ENCODE measurements at regions not wholly inside any gene's neighbourhood (a gene's known extent, or its start where the extent isn't known, plus 50 kb on each side); places are given as distances from the start of the nearest gene placed in this dataset.

DNA sequence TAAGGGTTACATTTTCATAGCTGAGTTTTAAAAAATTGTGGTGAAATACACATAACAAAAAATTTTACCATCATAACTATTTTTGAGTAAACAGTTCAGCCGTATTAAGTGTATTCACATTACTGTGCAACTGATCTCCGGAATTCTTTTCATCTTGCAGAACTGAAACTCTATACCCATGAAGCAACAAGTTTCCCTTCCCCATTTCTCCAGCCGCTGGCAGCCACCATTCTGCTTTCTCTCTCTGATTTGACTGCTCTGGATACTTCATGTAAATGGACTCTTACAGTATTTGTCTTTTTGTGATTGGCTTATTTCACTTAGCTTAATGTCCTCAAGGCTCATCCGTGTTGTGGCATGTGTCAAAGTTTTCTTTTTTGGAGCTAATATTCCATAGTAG lies 341.6 kb downstream of the QKI start:
- TF ChIP-seq, protein P1, sequence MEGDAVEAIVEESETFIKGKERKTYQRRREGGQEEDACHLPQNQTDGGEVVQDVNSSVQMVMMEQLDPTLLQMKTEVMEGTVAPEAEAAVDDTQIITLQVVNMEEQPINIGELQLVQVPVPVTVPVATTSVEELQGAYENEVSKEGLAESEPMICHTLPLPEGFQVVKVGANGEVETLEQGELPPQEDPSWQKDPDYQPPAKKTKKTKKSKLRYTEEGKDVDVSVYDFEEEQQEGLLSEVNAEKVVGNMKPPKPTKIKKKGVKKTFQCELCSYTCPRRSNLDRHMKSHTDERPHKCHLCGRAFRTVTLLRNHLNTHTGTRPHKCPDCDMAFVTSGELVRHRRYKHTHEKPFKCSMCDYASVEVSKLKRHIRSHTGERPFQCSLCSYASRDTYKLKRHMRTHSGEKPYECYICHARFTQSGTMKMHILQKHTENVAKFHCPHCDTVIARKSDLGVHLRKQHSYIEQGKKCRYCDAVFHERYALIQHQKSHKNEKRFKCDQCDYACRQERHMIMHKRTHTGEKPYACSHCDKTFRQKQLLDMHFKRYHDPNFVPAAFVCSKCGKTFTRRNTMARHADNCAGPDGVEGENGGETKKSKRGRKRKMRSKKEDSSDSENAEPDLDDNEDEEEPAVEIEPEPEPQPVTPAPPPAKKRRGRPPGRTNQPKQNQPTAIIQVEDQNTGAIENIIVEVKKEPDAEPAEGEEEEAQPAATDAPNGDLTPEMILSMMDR (IDR thresholded peaks at IDR 0.05): no peak

DNA sequence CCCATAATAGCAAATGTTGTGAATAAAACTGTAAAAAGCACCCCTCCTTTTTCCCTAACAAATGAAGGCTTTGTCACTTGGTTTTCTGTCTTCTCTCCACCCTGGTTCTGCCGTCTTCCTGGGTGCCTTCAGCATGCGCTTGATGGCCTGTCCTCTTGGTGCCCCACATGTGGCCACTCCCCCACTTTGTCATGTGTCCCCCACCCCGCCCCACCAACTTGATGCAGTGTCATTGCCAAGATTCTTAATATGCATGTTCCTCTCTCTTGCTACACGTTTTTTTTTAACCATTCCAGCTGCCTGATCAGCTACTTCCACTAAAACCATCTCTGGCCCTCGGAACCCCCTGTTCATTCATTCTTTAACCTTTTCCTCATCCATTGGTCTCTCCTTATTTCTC lies 340.3 kb downstream of the QKI start:
- TF ChIP-seq, protein P1 (IDR thresholded peaks at IDR 0.05): no peak

DNA sequence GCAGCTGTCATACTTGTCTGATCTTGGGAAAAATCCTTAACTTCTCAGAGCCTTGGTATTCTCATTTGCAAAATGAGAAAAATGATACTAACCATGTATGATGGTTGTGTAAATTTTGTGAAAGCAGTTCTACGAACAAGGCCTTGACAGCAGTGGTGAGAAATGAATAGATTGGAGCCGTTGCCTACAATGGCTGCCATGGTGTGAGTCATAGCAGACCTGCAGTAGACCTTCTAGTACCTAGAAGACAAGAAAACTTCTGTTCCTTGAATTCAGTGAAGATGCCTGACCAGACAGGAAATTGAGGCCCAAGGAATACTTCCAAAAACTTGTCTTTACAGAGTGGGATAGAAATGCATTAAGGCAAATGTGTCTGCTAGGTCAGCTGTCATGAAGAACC lies 338.9 kb downstream of the QKI start:
- TF ChIP-seq, protein P1 (IDR thresholded peaks at IDR 0.05): no peak

DNA sequence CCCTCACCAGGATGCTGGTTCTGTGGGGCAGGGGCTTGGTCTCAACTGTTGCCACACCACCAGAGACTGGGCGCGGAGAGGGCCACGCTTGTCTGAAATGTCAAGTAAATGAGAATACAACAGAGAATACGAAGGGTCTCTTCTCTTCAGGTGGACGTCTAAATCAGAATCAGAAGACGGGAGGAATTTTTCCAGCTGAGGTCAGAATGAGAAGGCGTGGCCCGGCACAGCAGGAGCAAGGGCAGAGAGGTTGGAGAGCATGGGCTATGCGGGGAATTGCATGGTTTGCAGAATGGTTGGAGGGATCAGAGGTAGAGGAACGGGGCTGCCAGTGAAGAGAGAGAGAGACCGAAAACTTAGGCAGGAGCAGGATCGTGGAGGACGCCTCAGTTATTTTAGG lies 337.9 kb downstream of the QKI start:
- TF ChIP-seq, protein P1 (IDR thresholded peaks at IDR 0.05): no peak

DNA sequence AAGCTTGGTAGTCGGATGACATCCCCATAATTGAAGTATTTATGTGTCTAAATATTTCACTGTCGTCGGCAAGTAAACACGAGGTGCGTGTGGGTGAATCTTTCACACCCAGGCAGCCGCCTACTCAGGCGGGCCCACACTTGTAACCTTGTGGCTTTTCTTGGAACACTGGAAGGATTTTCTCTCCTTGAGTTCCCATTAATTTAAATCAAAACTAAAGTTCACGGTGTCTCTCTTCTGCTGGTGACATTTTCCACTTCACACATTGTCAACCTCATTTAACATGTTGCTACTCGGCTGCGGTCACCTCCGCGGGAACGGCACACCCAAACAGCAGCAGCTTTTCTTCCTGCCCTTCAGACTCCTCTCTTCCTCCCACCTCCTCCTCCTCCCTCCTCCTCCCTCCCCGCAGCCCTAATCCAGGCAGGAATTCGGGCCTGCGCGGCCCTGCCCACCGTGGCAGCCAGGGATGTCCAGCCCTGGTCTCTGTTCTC lies 336.6 kb downstream of the QKI start:
- TF ChIP-seq, protein P1 (IDR thresholded peaks at IDR 0.05): no peak

DNA sequence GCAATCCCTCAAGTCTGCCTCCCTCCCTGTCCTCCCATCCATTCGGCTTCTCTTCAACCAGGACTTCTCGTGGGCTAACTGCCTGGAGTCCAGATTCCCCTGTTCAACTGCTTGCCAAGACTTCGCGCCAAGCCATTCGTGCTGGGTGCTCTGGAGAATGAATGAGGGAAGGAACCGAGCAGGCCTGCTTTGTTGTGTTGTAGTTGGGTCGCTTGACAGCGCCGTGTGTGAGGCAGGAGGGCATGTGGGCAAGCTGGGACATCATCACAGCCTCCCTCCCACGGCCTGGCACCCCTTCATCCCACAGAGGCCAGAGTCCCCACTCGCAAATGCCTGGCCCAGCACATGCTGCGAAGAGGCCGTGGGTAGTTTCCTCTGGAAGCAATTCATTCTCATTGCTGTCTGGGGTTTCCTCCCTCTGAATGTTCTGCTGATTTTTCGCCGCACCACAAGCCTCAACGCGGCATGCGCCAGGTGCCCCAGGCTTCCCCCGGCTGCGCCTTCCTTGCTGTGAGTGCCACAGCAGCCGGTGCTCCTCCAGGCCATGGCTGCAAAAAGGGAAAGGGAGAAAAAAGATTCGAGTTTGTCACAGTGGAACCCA lies 336.0 kb downstream of the QKI start:
- TF ChIP-seq, protein P1 (IDR thresholded peaks at IDR 0.05): no peak

DNA sequence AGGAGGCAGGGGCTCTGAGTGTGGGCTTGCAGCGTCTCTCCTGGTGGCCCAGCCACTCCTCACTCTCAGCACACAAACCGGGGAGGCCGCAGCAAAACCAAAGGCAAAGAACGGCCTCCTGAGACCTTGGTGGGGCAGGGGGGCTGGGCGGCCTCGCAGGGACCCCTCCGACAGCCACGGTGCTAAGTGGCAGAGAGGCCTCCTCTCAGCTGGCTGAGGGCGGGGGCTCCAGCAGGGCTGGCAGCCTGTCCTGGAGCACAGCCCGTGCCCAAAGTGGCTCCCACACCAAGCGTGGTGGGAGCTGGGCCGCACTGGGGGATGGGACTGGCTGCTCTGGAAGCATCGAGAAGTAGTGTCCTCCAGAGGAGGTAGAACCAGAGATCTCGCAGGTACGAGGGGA lies 334.4 kb downstream of the QKI start:
- TF ChIP-seq, protein P1 (IDR thresholded peaks at IDR 0.05): no peak

DNA sequence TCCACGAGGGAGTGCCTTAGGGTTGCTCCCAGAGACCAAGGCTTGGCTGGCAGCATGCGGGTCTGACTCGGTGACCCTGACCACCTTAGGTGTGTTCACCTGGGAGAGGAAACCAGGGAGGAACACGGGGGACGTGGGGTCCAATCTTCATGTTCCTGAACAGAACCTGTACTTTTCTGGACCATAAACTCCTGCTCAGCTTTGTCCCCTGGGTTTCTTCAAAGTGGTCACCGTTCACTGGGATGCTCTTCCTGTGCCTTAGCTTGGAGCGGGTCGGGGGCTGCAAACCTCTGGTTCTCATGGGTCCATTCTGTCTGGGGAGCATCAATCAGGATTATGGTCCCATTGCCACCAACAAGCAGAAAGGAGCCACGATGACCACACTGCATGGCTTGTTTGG lies 333.5 kb downstream of the QKI start:
- TF ChIP-seq, protein P1 (IDR thresholded peaks at IDR 0.05): no peak
